ENCODE measurements at regions not wholly inside any gene's neighbourhood (a gene's known extent, or its start where the extent isn't known, plus 50 kb on each side); places are given as distances from the start of the nearest gene placed in this dataset.

- TF ChIP-seq EZH2phosphoT487 (IDR thresholded peaks at IDR 0.05; ENCODE audit: low read length) = no peak
- TF ChIP-seq CTCF (IDR thresholded peaks at IDR 0.05; ENCODE audit: low read length) = no peak
- no peak for TF ChIP-seq EZH2 (optimal IDR thresholded peaks at IDR 0.05; ENCODE audit: low read depth, low read length)
Observed at GRCh38 chr6:19492636-19493405, 344.3 kb upstream of the ID4 start.

All from MM.1S (cell line).